Brain pericyte (primary cell): ENCODE measurements at regions not wholly inside any gene's neighbourhood (a gene's known extent, or its start where the extent isn't known, plus 50 kb on each side); places are given as distances from the start of the nearest gene placed in this dataset.
"Not testable (repeated sequence)": the region's sequence is repeated elsewhere in the genome, so short reads cannot be mapped to it uniquely, and the experiment has no call there.

Source experiments
- DNase-seq: peaks from one replicate; pipeline ENCODE4 v3.0.0-alpha.2; 2012; ENCODE audit warnings: low read depth, low spot score

- DNase-seq = no peak
These were observed 613.4 kb upstream of the ADAMTS5 start for GRCh38 chr21:27580276-27580675.

- DNase-seq = no peak
These were observed 611.9 kb upstream of the ADAMTS5 start for GRCh38 chr21:27578741-27579265.

GRCh38 chr21:27572696-27573095 is 605.8 kb upstream of the ADAMTS5 start:
- no peak for DNase-seq

GRCh38 chr21:27571706-27572105 is 604.8 kb upstream of the ADAMTS5 start:
- no peak for DNase-seq

GRCh38 chr21:27570306-27570868 is 603.5 kb upstream of the ADAMTS5 start:
- peak; percentile 73 for DNase-seq

GRCh38 chr21:27569831-27570230 is 602.9 kb upstream of the ADAMTS5 start:
- no peak for DNase-seq

- no peak for DNase-seq
These were observed 602.2 kb upstream of the ADAMTS5 start for GRCh38 chr21:27569091-27569490.

- DNase-seq = no peak
These were observed 600.5 kb upstream of the ADAMTS5 start for GRCh38 chr21:27567381-27567780.

GRCh38 chr21:27566521-27566920 is 599.6 kb upstream of the ADAMTS5 start:
- DNase-seq = no peak

GRCh38 chr21:27565364-27565763 is 598.5 kb upstream of the ADAMTS5 start:
- no peak for DNase-seq

- no peak for DNase-seq
These were observed 597.9 kb upstream of the ADAMTS5 start for GRCh38 chr21:27564684-27565301.

GRCh38 chr21:27562303-27562702 is 595.4 kb upstream of the ADAMTS5 start:
- DNase-seq = no peak

- DNase-seq = no peak
These were observed 594.2 kb upstream of the ADAMTS5 start for GRCh38 chr21:27561116-27561515.

GRCh38 chr21:27557356-27557755 is 590.5 kb upstream of the ADAMTS5 start:
- DNase-seq = no peak

- no peak for DNase-seq
These were observed 589.1 kb upstream of the ADAMTS5 start for GRCh38 chr21:27555996-27556395.

GRCh38 chr21:27550287-27550686 is 583.4 kb upstream of the ADAMTS5 start:
- DNase-seq = no peak

GRCh38 chr21:27548486-27548885 is 581.6 kb upstream of the ADAMTS5 start:
- no peak for DNase-seq

GRCh38 chr21:27545754-27546349 is 579.0 kb upstream of the ADAMTS5 start:
- no peak for DNase-seq

GRCh38 chr21:27542126-27542525 is 575.2 kb upstream of the ADAMTS5 start:
- DNase-seq = not testable (repeated sequence)

GRCh38 chr21:27536319-27536718 is 569.4 kb upstream of the ADAMTS5 start:
- no peak for DNase-seq

- DNase-seq = no peak
These were observed 568.3 kb upstream of the ADAMTS5 start for GRCh38 chr21:27535188-27535587.

- no peak for DNase-seq
These were observed 567.3 kb upstream of the ADAMTS5 start for GRCh38 chr21:27534206-27534605.

GRCh38 chr21:27532076-27532475 is 565.2 kb upstream of the ADAMTS5 start:
- no peak for DNase-seq
